Caco-2 (cell line): ENCODE measurements at regions not wholly inside any gene's neighbourhood (a gene's known extent, or its start where the extent isn't known, plus 50 kb on each side); places are given as distances from the start of the nearest gene placed in this dataset.

Source experiments
- BruUV-seq: library from RNA; stranded (reverse); fragments of 400-500 nt; replicated peaks from 2 replicates; lab custom pipeline; 2021; lab: Mats Ljungman, UMichigan
- CTCF ChIA-PET: fragments of 300-600 bp; sonication (Branson Sonifier 250); formaldehyde crosslinking; loops from one replicate; lab custom pipeline; 2022; ENCODE audit warnings: antibody characterized with exemption; lab: Charles Lee
- POLR2A ChIA-PET: fragments of 300-600 bp; sonication (Branson Sonifier 250); formaldehyde crosslinking; loops from one replicate; lab custom pipeline; 2022; ENCODE audit warnings: antibody characterized with exemption; lab: Charles Lee
- DNase-seq, 2 experiments: peaks; one replicate each; pipeline versions ENCODE4 v3.0.0 to v3.0.0-alpha.2; 2020 to 2022
- H3K27me3 ChIP-seq: replicated peaks from 2 replicates; pipeline ENCODE4 v1.6.0; 2011; ENCODE audit warnings: low read length; ENCODE audit not compliant: control insufficient read depth, insufficient read depth
- H3K36me3 ChIP-seq: 2 replicates; pipeline ENCODE4 v1.5.1; 2011; ENCODE audit warnings: low read length; ENCODE audit not compliant: control insufficient read depth, insufficient read depth
- H3K4me1 ChIP-seq: fragments of 250-450 bp; sonication (Bioruptor Pico); 2 replicates; pipeline ENCODE4 v1.5.1; 2020; ENCODE audit warnings: mild to moderate bottlenecking
- H3K4me3 ChIP-seq: 2 replicates; pipeline ENCODE4 v1.5.1; 2011; ENCODE audit warnings: low read depth, mild to moderate bottlenecking, control low read depth, low read length
- H3K9me3 ChIP-seq: fragments of 250-450 bp; sonication (Bioruptor Pico); 2 replicates; pipeline ENCODE4 v1.5.1; 2020; ENCODE audit warnings: mild to moderate bottlenecking, moderate library complexity
- H3K27ac Mint-ChIP-seq: one replicate; pipeline ENCODE4 v1.8.0; 2022; ENCODE audit warnings: mixed read lengths; ENCODE audit not compliant: unreplicated experiment
- H3K27me3 Mint-ChIP-seq: one replicate; pipeline ENCODE4 v1.8.0; 2022; ENCODE audit warnings: mixed read lengths; ENCODE audit not compliant: insufficient read depth, unreplicated experiment
- H3K36me3 Mint-ChIP-seq: one replicate; pipeline ENCODE4 v1.8.0; 2022; ENCODE audit warnings: mild to moderate bottlenecking, mixed read lengths; ENCODE audit not compliant: insufficient read depth, unreplicated experiment
- H3K4me1 Mint-ChIP-seq: one replicate; pipeline ENCODE4 v1.8.0; 2022; ENCODE audit warnings: low read depth, mixed read lengths; ENCODE audit not compliant: unreplicated experiment
- H3K4me3 Mint-ChIP-seq: one replicate; pipeline ENCODE4 v1.8.0; 2022; ENCODE audit warnings: mild to moderate bottlenecking, moderate library complexity, mixed read lengths; ENCODE audit not compliant: unreplicated experiment
- H3K9me3 Mint-ChIP-seq: one replicate; pipeline ENCODE4 v1.8.0; 2022; ENCODE audit warnings: mixed read lengths; ENCODE audit not compliant: unreplicated experiment
- intact Hi-C: fragments of 100-400 bp; cut with micrococcal nuclease; formaldehyde crosslinking; loops from one replicate; pipeline ENCODE4 v1.10.0; 2022; ENCODE audit not compliant: unreplicated experiment
- TF ChIP-seq, protein P1 (sequence below), 2 experiments: fragments of 200-600 bp in 1 of 2; IDR thresholded peaks; 1 replicate in 1 of 2; 2 replicates in 1 of 2; pipeline versions ENCODE4 v1.5.1 to v1.8.0; 2011 to 2022; ENCODE audit warnings: antibody characterized with exemption in 1 of 2, control low read depth in 1 of 2, inconsistent platforms in 1 of 2, low read depth in 1 of 2, low read length in 1 of 2, mild to moderate bottlenecking in 1 of 2, moderate library complexity in 1 of 2; ENCODE audit not compliant: insufficient read depth in 1 of 2, severe bottlenecking in 1 of 2, unreplicated experiment in 1 of 2

DNA sequence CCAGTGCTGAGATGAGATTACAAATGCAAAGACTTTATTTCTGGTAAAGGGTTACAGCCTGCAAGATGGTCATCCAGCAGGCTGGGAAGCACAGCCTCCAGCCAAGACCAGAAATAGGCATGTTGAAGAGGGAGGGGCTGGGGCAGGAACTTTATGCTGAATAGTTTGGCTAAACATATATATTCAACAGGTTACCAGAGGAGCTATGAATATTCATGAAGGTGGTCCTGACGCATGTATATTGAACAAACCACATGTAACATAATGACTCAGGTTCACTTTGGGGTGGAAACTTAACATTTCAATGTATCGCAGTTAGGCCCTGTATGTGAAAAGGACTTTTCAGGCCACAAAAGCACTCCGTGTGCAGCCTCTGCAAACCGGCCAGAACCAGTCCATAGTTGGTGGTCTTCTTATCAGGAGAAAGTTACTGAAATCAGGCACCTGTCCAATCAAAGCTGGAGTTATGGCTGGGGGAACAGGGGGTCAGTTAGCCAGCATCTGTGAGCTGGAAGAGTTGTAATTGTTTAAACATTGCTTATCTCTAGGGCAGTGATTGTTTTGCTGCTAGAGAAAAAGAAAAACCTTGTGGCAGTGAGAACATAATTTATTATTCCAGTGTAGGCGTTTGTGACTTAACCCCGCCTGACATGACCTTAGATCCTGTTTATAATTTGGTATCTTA, 372.9 kb upstream of the AUTS2 start:
- TF ChIP-seq, protein P1, sequence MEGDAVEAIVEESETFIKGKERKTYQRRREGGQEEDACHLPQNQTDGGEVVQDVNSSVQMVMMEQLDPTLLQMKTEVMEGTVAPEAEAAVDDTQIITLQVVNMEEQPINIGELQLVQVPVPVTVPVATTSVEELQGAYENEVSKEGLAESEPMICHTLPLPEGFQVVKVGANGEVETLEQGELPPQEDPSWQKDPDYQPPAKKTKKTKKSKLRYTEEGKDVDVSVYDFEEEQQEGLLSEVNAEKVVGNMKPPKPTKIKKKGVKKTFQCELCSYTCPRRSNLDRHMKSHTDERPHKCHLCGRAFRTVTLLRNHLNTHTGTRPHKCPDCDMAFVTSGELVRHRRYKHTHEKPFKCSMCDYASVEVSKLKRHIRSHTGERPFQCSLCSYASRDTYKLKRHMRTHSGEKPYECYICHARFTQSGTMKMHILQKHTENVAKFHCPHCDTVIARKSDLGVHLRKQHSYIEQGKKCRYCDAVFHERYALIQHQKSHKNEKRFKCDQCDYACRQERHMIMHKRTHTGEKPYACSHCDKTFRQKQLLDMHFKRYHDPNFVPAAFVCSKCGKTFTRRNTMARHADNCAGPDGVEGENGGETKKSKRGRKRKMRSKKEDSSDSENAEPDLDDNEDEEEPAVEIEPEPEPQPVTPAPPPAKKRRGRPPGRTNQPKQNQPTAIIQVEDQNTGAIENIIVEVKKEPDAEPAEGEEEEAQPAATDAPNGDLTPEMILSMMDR (IDR thresholded peaks at IDR 0.05; ENCODE audit: insufficient read depth in 1 of 2, low read depth in 1 of 2, low read length in 1 of 2, severe bottlenecking in 1 of 2, unreplicated experiment in 1 of 2) = no peak
- POLR2A ChIA-PET = no interaction called here
- Histone ChIP-seq H3K4me3 (no peak overlapping the region), H3K4me1 (no peaks in the 10 kb centered on the region), H3K9me3 (no peaks in the 10 kb centered on the region), H3K36me3 (no peaks in the 10 kb centered on the region), H3K27me3 (no peaks in the 10 kb centered on the region)
- no peak overlapping the region for H3K4me3 Mint-ChIP-seq
- H3K27me3 Mint-ChIP-seq = no peaks in the 10 kb centered on the region
- DNase-seq = no peak
- BruUV-seq = no TSS peak
- no peaks in the 10 kb centered on the region for H3K4me1 Mint-ChIP-seq
- CTCF ChIA-PET = no interaction called here
- H3K36me3 Mint-ChIP-seq = no peaks in the 10 kb centered on the region
- no peak overlapping the region for H3K27ac Mint-ChIP-seq
- intact Hi-C loops = no loop called here
- H3K9me3 Mint-ChIP-seq = peaks cover 18% of the 10 kb centered on the region

DNA sequence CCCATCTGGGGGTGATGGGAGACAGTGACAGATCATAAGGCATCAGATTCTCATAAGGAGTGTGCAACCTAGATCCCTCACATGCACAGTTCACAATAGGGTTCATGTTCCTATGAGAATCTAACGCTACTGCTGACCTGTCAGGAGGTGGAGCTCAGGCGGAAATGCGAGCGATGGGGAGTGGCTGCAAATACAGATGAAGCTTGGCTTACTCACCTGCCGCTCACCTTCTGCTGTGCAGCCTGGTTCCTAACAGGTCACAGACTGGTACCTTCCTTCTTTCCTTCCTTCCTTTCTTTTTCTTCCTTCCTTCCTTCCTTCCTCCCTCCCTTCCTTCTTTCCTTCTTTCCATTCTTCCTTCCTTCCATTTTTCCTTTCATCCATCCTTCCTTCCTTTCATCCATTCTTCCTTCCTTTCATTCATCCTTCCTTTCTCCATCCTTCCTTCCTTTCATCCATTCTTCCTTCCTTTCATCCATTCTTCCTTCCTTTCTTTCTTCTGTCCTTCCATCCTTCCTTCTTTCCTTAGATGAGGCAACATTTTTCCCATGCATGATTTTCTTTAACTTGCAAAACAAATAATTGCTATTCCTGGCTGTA, 370.0 kb upstream of the AUTS2 start:
- Mint-ChIP-seq H3K4me1 (no peaks in the 10 kb centered on the region), H3K9me3 (peaks cover 9% of the 10 kb centered on the region), H3K36me3 (no peaks in the 10 kb centered on the region), H3K27me3 (no peaks in the 10 kb centered on the region), H3K27ac (no peak overlapping the region), H3K4me3 (no peak overlapping the region)
- no TSS peak for BruUV-seq
- POLR2A ChIA-PET = no interaction called here
- intact Hi-C loops = no loop called here
- Histone ChIP-seq H3K27me3 (no peaks in the 10 kb centered on the region), H3K4me3 (no peak overlapping the region), H3K9me3 (no peaks in the 10 kb centered on the region), H3K36me3 (no peaks in the 10 kb centered on the region), H3K4me1 (no peaks in the 10 kb centered on the region)
- CTCF ChIA-PET = no interaction called here
- TF ChIP-seq, protein P1 (IDR thresholded peaks at IDR 0.05; ENCODE audit: insufficient read depth in 1 of 2, low read depth in 1 of 2, low read length in 1 of 2, severe bottlenecking in 1 of 2, unreplicated experiment in 1 of 2) = no peak
- DNase-seq = no peak

DNA sequence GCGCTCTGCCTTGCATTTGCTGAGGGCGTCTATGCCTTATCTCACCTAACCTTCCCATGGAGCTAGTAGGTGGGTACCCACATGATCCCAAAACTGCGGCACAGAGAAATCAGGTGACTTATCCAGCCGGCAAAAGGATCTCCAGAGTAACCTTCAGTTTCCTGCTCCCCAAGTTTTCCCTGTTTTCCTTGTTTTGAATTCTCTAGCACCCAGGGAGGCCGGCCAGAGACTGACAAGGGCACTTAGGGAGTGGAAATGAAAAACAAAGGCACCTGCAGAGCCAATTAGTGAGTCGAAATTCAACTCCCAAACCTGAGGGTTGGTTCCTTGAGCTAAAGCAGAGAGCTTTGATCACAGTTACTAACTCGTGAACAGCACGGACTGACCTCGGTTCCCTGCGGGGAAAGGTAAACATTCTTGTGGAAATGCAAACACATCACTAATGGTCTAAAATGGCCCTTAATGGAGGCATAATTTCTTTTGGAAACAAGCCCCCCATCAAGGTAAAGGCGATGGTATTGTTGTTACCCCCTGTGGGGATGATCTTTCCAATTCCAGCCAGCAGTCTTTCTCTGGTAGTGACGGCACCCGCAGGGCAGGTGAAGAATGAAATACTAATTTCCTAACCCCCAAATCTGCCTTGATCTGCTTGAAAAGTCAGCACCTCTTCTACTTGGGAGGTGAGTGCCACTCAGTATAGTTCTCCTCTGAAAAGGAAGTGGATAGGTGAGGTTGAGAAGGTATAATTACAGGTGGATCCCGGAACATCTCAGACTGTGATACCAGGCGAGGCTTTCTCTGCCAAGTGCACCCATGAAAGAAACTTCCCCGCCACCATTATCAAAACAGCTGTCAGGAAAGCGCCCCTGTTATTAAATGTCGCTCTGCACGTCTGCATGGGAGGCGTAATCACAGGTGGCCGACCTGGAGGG, 365.6 kb upstream of the AUTS2 start:
- no peaks in the 10 kb centered on the region for H3K4me1 ChIP-seq
- no TSS peak for BruUV-seq
- POLR2A ChIA-PET = no interaction called here
- H3K27me3 ChIP-seq = no peaks in the 10 kb centered on the region
- intact Hi-C loops = no loop called here
- H3K4me3 ChIP-seq = no peak overlapping the region
- Mint-ChIP-seq H3K9me3 (peaks cover 9% of the 10 kb centered on the region), H3K27ac (no peak overlapping the region), H3K4me1 (no peaks in the 10 kb centered on the region), H3K36me3 (no peaks in the 10 kb centered on the region), H3K4me3 (no peak overlapping the region), H3K27me3 (no peaks in the 10 kb centered on the region)
- CTCF ChIA-PET = interaction anchor here (0.7 kb wide), 1 partner anchor 18 kb away, joined by 3 read pairs; no protein-coding TSS in a partner anchor
- no peaks in the 10 kb centered on the region for H3K9me3 ChIP-seq
- H3K36me3 ChIP-seq = no peaks in the 10 kb centered on the region
- no peak for DNase-seq
- TF ChIP-seq, protein P1 (IDR thresholded peaks at IDR 0.05; ENCODE audit: insufficient read depth in 1 of 2, low read depth in 1 of 2, low read length in 1 of 2, severe bottlenecking in 1 of 2, unreplicated experiment in 1 of 2) = no peak
